NCI-H1092 (cell line): ENCODE measurements at regions not wholly inside any gene's neighbourhood (a gene's known extent, or its start where the extent isn't known, plus 50 kb on each side); places are given as distances from the start of the nearest gene placed in this dataset.

Source experiments
- DNase-seq: peaks from one replicate; lab custom pipeline; 2025; lab: John Stamatoyannopoulos, UW

- DNase-seq: no peak
Measured at GRCh38 chr10:88083597-88083989, 220.2 kb downstream of the PTEN start.

GRCh38 chr10:88086187-88086960 is 222.9 kb downstream of the PTEN start:
- DNase-seq: no peak

GRCh38 chr10:88088441-88089340 is 225.3 kb downstream of the PTEN start:
- DNase-seq: no peak

- DNase-seq: peak; percentile 86
Measured at GRCh38 chr10:88089498-88089897, 226.1 kb downstream of the PTEN start.

GRCh38 chr10:88090568-88091214 is 227.3 kb downstream of the PTEN start:
- DNase-seq: no peak

GRCh38 chr10:88091490-88092061 is 228.2 kb downstream of the PTEN start:
- no peak for DNase-seq

- DNase-seq: no peak
Measured at GRCh38 chr10:88092265-88092664, 228.8 kb downstream of the PTEN start.

DNA sequence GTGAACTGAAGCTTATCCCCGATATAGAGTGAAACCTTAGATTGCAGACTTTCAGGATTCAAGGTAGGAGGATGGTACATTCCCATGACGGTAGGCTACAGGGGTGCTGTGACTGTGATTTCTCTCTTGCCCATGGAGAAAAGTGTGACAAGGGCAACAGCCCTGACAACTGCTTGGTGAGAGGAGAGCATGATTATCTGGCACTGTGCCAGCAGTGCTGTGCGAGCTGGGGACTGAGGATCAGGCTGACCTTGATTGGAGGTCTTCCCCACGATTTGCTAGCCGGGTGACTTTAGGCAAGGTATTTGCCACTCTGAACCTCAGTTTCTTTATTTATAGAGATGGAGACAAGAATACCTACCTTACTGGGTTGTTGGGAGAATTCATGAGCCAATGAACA is 229.5 kb downstream of the PTEN start:
- DNase-seq: peak; percentile 22

DNA sequence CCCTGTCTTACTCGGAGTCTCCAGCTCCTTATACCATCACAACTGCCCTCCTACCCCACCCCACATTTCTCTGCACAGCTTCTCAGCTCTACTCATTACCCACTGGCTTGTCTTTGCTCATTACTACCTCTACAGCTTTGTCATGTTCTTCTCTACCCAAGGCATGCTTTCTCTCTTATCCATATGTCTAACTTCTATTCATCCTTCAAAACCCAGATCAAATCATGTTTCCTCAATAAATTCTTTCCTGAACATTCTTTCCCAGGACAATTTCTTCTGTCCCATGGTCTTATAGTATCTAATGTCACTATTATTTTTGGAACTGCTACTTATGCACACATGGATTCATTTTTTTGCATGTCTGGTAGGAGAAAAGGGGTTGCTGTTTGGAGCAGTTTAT is 231.4 kb downstream of the PTEN start:
- DNase-seq: no peak

GRCh38 chr10:88095223-88095721 is 231.8 kb downstream of the PTEN start:
- no peak for DNase-seq

DNA sequence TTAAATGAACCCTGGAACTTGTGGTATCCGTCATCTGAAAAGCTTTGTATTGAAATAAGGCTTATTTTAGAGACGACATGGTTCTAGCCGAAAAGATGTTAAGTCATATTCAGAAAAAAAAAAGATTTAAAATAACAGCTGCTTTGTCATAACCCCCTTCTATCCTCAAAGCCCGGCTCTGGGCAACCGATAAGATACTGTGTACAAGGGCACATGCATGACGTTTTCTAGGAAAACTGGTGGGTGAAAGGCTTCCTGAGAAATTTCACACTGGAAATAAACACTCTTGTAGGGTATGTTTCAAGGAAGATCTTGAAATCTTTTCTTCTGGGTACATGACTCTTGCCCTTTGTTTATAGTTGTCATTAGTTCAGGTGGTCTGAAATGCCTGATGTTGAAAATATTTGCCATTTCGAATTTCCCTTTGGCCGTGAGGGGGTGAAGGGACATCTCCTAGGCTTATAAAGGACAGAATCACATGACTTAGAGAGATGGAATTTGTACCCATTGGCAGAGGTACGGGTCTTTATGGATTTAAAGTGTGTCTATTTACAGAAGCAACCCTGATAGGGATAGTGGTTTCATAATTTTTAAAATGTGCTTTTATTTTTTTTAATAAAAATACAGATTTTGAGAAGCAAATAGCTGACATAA is 232.5 kb downstream of the PTEN start:
- DNase-seq: no peak

- DNase-seq: no peak
Measured at GRCh38 chr10:88097092-88097516, 233.7 kb downstream of the PTEN start.

DNA sequence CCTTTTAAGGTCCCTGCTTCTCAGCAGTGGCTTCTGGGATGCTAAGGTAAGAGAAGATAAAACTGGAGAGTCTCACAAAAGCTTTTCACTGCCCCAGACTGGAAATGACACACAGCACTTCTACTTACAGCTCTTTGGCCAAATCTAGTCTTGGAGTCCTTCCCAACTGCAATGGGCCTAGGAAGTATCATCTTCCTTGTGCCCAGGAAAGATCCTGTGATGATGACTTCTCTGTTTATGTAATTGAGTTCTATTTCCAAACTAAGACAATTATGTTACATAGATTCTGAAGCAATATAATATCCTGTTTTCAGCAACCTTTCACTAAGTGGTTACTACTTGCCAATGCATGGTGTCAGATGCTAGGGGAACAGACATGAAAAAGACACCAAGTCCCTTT is 234.1 kb downstream of the PTEN start:
- DNase-seq: no peak

DNA sequence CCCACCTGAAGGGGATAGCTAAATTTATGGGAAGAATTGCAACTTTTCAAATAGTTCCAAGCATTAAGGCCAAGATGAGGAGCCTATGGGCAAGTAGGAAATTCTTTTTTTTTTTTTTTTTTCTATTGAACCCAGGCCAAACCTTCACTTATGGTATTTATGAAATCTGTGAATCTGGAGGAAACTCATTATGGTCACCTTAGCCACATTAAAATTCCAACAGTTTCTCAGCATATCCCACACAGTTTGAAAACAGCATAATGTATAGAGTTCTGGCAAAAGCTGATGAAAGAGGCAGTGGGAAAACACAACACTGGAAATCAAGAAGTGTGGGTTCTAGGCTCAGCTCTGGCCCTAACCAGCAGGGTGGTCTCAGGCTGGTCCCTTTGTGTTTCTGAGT is 236.9 kb downstream of the PTEN start:
- DNase-seq: no peak

DNA sequence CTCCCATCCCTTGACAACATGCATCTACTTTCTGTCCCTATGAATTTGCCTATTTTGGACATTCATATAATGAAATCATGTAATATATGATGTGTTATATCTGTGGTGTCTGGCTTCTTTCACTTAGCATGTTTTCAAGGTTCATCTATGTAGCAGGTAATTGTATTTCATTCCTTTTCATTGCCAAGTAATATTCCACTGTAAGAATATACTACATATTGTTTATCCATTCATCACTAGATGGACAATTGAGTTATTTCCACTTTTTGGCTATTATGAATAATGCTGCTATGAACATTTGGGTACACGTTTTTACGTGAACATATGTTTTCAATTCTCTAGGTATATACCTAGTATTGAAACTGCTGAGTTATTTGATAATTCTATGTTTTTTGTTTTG is 238.2 kb downstream of the PTEN start:
- DNase-seq: no peak

- no peak for DNase-seq
Measured at GRCh38 chr10:88103576-88103975, 240.2 kb downstream of the PTEN start.

DNA sequence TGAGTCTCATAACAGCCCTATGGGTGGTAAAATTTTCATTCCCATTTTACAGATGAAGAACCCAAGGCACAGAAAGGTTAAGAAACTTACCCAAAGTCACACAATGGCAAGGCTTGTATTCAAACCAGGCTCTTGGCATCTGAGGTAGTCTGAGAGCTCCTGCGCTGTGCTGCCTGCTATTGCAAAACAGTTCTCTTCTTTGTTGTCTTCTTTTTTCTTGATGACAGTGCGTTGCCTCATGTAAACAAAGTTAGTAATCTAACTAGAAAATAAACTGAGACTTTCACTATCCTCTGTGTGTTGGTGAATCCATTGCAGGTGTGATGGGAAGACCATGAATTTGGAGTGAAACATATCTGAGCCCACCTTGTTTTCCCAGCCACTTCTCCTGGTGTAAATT is 240.8 kb downstream of the PTEN start:
- no peak for DNase-seq

DNA sequence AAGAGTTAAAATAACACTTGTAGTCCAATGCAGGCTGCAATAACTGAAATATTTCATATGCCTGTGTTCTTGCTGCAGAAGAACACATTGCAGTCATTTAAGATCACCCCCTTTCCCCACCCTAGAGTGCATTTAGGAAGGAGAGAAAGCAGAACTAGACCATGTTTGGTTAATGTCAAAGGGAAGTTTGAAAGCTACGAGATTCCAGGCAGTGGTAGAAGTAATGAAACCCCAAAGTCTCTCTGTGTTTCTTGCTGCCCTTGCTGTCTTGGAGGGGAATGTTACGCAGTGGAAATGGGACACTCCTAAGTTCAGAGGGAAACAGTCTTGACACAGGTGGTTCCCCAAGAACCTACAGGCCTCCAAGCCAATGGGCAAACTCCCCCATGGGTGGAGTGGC is 242.9 kb downstream of the PTEN start:
- no peak for DNase-seq

GRCh38 chr10:88107296-88108097 is 244.1 kb downstream of the PTEN start:
- no peak for DNase-seq

DNA sequence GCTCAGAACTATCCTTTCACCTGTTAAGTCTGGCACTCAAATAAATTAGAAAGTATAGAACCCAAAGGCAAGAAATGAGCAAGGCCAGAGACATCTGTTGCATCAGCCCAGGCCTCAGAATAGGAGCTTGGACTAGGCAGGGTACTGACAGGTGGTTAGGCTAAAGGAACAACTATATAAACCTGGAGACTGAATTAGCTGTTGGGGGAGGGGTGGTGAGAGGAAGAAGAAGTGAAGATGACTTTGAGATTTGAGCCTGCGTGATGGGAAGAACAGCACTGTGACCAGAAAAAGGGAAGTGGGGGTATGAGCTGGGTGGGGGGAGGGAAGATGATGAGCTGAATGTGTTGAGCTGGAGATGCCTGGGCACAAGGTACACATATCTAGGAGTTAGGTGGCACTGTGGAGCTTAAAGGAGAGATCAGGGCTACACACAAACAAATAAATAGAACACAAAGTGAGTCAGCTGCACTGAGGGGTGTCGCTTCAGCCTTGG is 244.7 kb downstream of the PTEN start:
- DNase-seq: no peak

DNA sequence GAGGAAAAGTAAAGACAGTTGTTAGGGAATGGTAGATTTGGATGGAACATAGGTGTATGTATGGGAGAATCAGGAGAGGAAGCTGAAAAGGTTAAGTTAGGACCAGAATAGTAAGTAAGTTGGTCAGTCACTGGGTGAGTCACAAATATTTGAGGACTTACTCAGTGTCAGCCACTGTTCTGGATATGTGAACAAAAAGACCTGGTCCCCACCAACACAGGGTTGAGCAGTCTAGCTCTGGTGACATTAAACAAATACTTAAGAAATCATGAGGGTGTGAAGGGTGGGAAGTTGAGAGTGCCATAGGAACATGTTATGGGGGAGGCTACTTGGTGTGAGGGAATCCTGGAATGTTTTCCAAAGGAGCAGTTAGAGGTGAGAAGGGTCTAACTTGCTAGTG is 246.9 kb downstream of the PTEN start:
- no peak for DNase-seq
